Endothelial cell of umbilical vein (primary cell): ENCODE measurements at regions not wholly inside any gene's neighbourhood (a gene's known extent, or its start where the extent isn't known, plus 50 kb on each side); places are given as distances from the start of the nearest gene placed in this dataset.

ENCODE experiments used
- BruUV-seq: library from RNA; stranded (reverse); fragments of 400-500 nt; replicated peaks from 2 replicates; lab custom pipeline; 2021; lab: Mats Ljungman, UMichigan
- CTCF ChIA-PET: fragments of 300-600, 350-600 bp; sonication (Branson Sonifier 250); formaldehyde crosslinking; loops from one replicate; lab custom pipeline; 2021; ENCODE audit warnings: antibody characterized with exemption, inconsistent platforms; lab: Charles Lee
- POLR2A ChIA-PET: fragments of 300-600, 350-600 bp; sonication (Branson Sonifier 250); formaldehyde crosslinking; loops from one replicate; lab custom pipeline; 2021; ENCODE audit warnings: antibody characterized with exemption, inconsistent platforms; lab: Charles Lee
- DNase-seq: peaks from one replicate; pipeline ENCODE4 v3.0.0-alpha.2; 2011; ENCODE audit warnings: low read depth, low spot score
- FAIRE-seq: peaks from 2 replicates; lab custom pipeline; 2011; peaks lifted over from hg19 to GRCh38; lab: Jason Lieb, UNC
- H2AFZ ChIP-seq: 2 replicates; pipeline ENCODE4 v1.6.0; 2012; ENCODE audit warnings: low read depth, low read length, control low read depth, inconsistent platforms
- H3K27ac ChIP-seq: 2 replicates; pipeline ENCODE4 v1.5.1; 2011; ENCODE audit warnings: low read depth, mild to moderate bottlenecking, control low read depth, low read length, moderate library complexity; ENCODE audit not compliant: insufficient read depth
- H3K27me3 ChIP-seq, 2 experiments: 2 replicates each; pipeline versions ENCODE4 v1.6.0 to v1.6.1; 2011; ENCODE audit warnings: low read length in 2 of 2, mixed read lengths in 1 of 2; ENCODE audit not compliant: control insufficient read depth in 2 of 2, insufficient read depth in 2 of 2
- H3K36me3 ChIP-seq, 2 experiments: 2 replicates in 1 of 2; 3 replicates in 1 of 2; pipeline ENCODE4 v1.5.1; 2011; ENCODE audit warnings: low read length in 2 of 2, mild to moderate bottlenecking in 1 of 2, moderate library complexity in 1 of 2; ENCODE audit not compliant: control insufficient read depth in 2 of 2, insufficient read depth in 2 of 2; ENCODE audit errors: extremely low read depth in 1 of 2
- H3K4me1 ChIP-seq: 3 replicates; pipeline ENCODE4 v1.5.1; 2011; ENCODE audit warnings: mild to moderate bottlenecking, low read length; ENCODE audit not compliant: control insufficient read depth, insufficient read depth; ENCODE audit errors: extremely low read depth
- H3K4me2 ChIP-seq: 2 replicates; pipeline ENCODE4 v1.6.1; 2011; ENCODE audit warnings: low read length, control low read depth, mixed read lengths; ENCODE audit not compliant: insufficient read depth
- H3K4me3 ChIP-seq, 3 experiments: fragments of 200-600 bp in 1 of 3; sonication (generic), shearing (Covaris generic) in 1 of 3; replicated peaks in 1 of 3; 2 replicates each; pipeline ENCODE4 v1.5.1; 2011 to 2016; ENCODE audit warnings: control low read depth in 3 of 3, low read length in 3 of 3, mild to moderate bottlenecking in 2 of 3, inconsistent platforms in 1 of 3, low read depth in 1 of 3, moderate library complexity in 1 of 3; ENCODE audit not compliant: insufficient read depth in 1 of 3
- H3K79me2 ChIP-seq: 2 replicates; pipeline ENCODE4 v1.6.0; 2012; ENCODE audit warnings: low read length, inconsistent platforms; ENCODE audit not compliant: control insufficient read depth, insufficient read depth
- H3K9ac ChIP-seq: replicated peaks from 2 replicates; pipeline ENCODE3; 2011; ENCODE audit warnings: low read length, control low read depth; ENCODE audit not compliant: insufficient read depth; ENCODE audit errors: extremely low read depth
- H3K9me1 ChIP-seq: replicated peaks from 3 replicates; pipeline ENCODE4 v1.6.0; 2011; ENCODE audit warnings: mild to moderate bottlenecking, low read length; ENCODE audit not compliant: control insufficient read depth, insufficient read depth; ENCODE audit errors: extremely low read depth
- H3K9me3 ChIP-seq: replicated peaks from 2 replicates; pipeline ENCODE4 v1.5.1; 2012; ENCODE audit warnings: low read length, inconsistent platforms; ENCODE audit not compliant: control insufficient read depth, insufficient read depth
- H4K20me1 ChIP-seq: replicated peaks from 2 replicates; pipeline ENCODE3; 2011; ENCODE audit warnings: mild to moderate bottlenecking, low read length; ENCODE audit not compliant: control insufficient read depth, insufficient read depth; ENCODE audit errors: extremely low read depth
- EZH2 ChIP-seq: IDR thresholded peaks from 2 replicates; pipeline ENCODE4 v1.6.1; 2012; ENCODE audit warnings: borderline replicate concordance, low read depth, mild to moderate bottlenecking, moderate library complexity, low read length, inconsistent platforms; ENCODE audit not compliant: severe bottlenecking
- GATA2 ChIP-seq: IDR thresholded peaks from 2 replicates; pipeline ENCODE4 v1.7.0; 2011; ENCODE audit warnings: low read depth, mild to moderate bottlenecking, moderate library complexity, mixed read lengths, low read length; ENCODE audit not compliant: insufficient read length, insufficient read depth
- JUN ChIP-seq: IDR thresholded peaks from 2 replicates; pipeline ENCODE4 v1.6.1; 2011; ENCODE audit warnings: borderline replicate concordance, low read depth; ENCODE audit not compliant: insufficient read length, insufficient read depth
- MYC ChIP-seq: IDR thresholded peaks from one replicate; pipeline ENCODE4 v1.6.1; 2011; ENCODE audit warnings: mild to moderate bottlenecking, low read depth, low read length
- POLR2A ChIP-seq: IDR thresholded peaks from 2 replicates; pipeline ENCODE4 v1.6.1; 2012; ENCODE audit warnings: low read depth, mild to moderate bottlenecking, control low read depth, low read length
- POLR2AphosphoS5 ChIP-seq: IDR thresholded peaks from 2 replicates; pipeline ENCODE4 v1.6.1; 2012; ENCODE audit warnings: low read depth, mild to moderate bottlenecking, control low read depth, low read length, moderate library complexity; ENCODE audit not compliant: insufficient read depth
- dilution Hi-C: fragments of 300-500 bp; cut with MboI; formaldehyde crosslinking; loops from one replicate; pipeline ENCODE4 v1.15.0; 2019; ENCODE audit warnings: low sequenced_read_pairs; ENCODE audit not compliant: extremely low pct_ligation_motif_present
- intact Hi-C: fragments of 100-400 bp; cut with micrococcal nuclease; formaldehyde crosslinking; loops from one replicate; pipeline ENCODE4 v1.10.0; 2022
- TF ChIP-seq, protein P1 (sequence below): IDR thresholded peaks from 2 replicates; pipeline ENCODE4 v1.6.1; 2011; ENCODE audit not compliant: insufficient read depth, insufficient read length
- TF ChIP-seq, protein P2 (sequence below), 2 donors: IDR thresholded peaks; 1 replicate in 1 of 2; 2 replicates in 1 of 2; pipeline ENCODE4 v1.5.1; 2011; ENCODE audit warnings: low read length in 2 of 2, mild to moderate bottlenecking in 2 of 2, moderate library complexity in 2 of 2, control low read depth in 1 of 2, inconsistent platforms in 1 of 2, low read depth in 1 of 2; ENCODE audit not compliant: insufficient read depth in 1 of 2; ENCODE audit errors: extremely low read depth in 1 of 2

DNA sequence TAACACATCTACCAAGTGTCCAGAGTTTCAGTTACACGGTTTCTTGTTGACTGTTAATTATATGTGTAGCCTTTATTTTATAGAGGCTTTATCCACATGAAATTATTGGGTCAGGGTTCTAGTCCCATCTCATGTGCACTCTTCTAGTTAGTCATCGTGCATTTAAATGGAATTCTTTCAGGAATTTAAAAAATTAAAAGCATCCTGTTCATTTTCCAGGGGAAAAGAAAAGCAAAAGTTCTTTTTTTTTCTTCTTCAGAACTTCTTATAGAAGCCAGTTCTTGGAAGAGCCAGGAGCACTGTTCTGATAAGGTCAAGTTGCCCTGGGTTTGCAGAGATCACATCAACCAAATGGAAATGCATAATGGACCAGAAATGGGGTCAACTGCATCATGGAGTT is 324.7 kb downstream of the INHBA start:
- Histone ChIP-seq H3K4me3 (no peak overlapping the region), H3K36me3 (no peaks in the 10 kb centered on the region), H3K9me3 (no peaks in the 10 kb centered on the region), H3K9me1 (no peaks in the 10 kb centered on the region), H4K20me1 (no peaks in the 10 kb centered on the region), H3K9ac (no peak overlapping the region), H3K79me2 (no peaks in the 10 kb centered on the region), H3K27me3 (no peaks in the 10 kb centered on the region), H3K27ac (no peak overlapping the region), H3K4me2 (no peak overlapping the region), H3K4me1 (no peaks in the 10 kb centered on the region), H2AFZ (no peak overlapping the region)
- dilution Hi-C loops = no loop called here
- FAIRE-seq (no peak), DNase-seq (no peak)
- no peak for TF ChIP-seq EZH2
- no peak for TF ChIP-seq MYC
- TF ChIP-seq POLR2AphosphoS5 = no peak
- no peak for TF ChIP-seq JUN
- ChIA-PET POLR2A (no interaction called here), CTCF (interaction anchor here (0.8 kb wide), 1 partner anchor 47 kb away, joined by 3 read pairs; no protein-coding TSS in a partner anchor)
- no TSS peak for BruUV-seq
- intact Hi-C loops = loop anchor here (5.0 kb wide), 1 partner anchor 51 kb away; no protein-coding TSS in a partner anchor

DNA sequence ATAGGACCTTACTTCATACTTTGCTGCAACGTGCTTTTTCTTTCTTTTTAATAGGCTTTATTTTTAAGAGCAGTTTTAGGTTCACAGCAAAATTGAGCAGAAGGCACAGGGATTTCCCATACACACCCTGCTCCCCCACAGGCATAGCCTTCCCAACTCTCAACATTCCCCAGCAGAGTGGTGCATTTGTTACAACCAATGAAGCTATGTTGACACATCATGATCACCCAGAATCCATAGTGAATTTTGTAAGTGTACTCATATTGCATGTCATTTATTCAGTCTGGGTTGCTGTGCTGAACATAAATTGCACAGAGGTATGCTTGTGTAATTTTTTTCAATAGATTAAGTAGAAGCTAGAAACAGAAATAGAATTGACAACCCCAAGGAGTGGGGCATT is 327.3 kb downstream of the INHBA start:
- Histone ChIP-seq H3K27ac (no peak overlapping the region), H2AFZ (no peak overlapping the region), H4K20me1 (no peaks in the 10 kb centered on the region), H3K27me3 (no peaks in the 10 kb centered on the region), H3K9me1 (no peaks in the 10 kb centered on the region), H3K9ac (no peak overlapping the region), H3K79me2 (no peaks in the 10 kb centered on the region), H3K4me1 (no peaks in the 10 kb centered on the region), H3K9me3 (no peaks in the 10 kb centered on the region), H3K4me3 (no peak overlapping the region), H3K4me2 (no peak overlapping the region), H3K36me3 (no peaks in the 10 kb centered on the region)
- ChIA-PET CTCF (no interaction called here), POLR2A (no interaction called here)
- TF ChIP-seq JUN (no peak), GATA2 (no peak), MYC (no peak), POLR2A (no peak)
- TF ChIP-seq, protein P1, sequence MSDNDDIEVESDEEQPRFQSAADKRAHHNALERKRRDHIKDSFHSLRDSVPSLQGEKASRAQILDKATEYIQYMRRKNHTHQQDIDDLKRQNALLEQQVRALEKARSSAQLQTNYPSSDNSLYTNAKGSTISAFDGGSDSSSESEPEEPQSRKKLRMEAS = no peak
- TF ChIP-seq, protein P2, sequence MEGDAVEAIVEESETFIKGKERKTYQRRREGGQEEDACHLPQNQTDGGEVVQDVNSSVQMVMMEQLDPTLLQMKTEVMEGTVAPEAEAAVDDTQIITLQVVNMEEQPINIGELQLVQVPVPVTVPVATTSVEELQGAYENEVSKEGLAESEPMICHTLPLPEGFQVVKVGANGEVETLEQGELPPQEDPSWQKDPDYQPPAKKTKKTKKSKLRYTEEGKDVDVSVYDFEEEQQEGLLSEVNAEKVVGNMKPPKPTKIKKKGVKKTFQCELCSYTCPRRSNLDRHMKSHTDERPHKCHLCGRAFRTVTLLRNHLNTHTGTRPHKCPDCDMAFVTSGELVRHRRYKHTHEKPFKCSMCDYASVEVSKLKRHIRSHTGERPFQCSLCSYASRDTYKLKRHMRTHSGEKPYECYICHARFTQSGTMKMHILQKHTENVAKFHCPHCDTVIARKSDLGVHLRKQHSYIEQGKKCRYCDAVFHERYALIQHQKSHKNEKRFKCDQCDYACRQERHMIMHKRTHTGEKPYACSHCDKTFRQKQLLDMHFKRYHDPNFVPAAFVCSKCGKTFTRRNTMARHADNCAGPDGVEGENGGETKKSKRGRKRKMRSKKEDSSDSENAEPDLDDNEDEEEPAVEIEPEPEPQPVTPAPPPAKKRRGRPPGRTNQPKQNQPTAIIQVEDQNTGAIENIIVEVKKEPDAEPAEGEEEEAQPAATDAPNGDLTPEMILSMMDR (IDR thresholded peaks at IDR 0.05; ENCODE audit: extremely low read depth in 1 of 2, insufficient read depth in 1 of 2, low read depth in 1 of 2, low read length in 2 of 2) = no peak
- FAIRE-seq = no peak
- no peak for DNase-seq
- no TSS peak for BruUV-seq
- intact Hi-C loops = loop anchor here (5.0 kb wide), 1 partner anchor 48 kb away; no protein-coding TSS in a partner anchor
- dilution Hi-C loops = no loop called here
